Nephron (organoid): ENCODE measurements at regions not wholly inside any gene's neighbourhood (a gene's known extent, or its start where the extent isn't known, plus 50 kb on each side); places are given as distances from the start of the nearest gene placed in this dataset.
"Not testable (repeated sequence)": the region's sequence is repeated elsewhere in the genome, so short reads cannot be mapped to it uniquely, and the experiment has no call there.

ENCODE experiments used
- H3K27ac Mint-ChIP-seq, 3 experiments: 2 replicates each; pipeline ENCODE4 v1.8.0; 2020; ENCODE audit warnings: mixed read lengths in 3 of 3, mild to moderate bottlenecking in 2 of 3, moderate library complexity in 1 of 3
- H3K27me3 Mint-ChIP-seq: 2 replicates; pipeline ENCODE4 v1.8.0; 2021; ENCODE audit warnings: low read depth, mild to moderate bottlenecking, moderate library complexity, mixed read lengths
- H3K36me3 Mint-ChIP-seq: 2 replicates; pipeline ENCODE4 v1.8.0; 2020; ENCODE audit warnings: low read depth, mixed read lengths
- H3K4me1 Mint-ChIP-seq: 2 replicates; pipeline ENCODE4 v1.8.0; 2020; ENCODE audit warnings: mixed read lengths
- H3K4me3 Mint-ChIP-seq, 3 experiments: 2 replicates each; pipeline ENCODE4 v1.8.0; 2020; ENCODE audit warnings: mild to moderate bottlenecking in 3 of 3, mixed read lengths in 3 of 3, moderate library complexity in 2 of 3
- H3K9me3 Mint-ChIP-seq: 2 replicates; pipeline ENCODE4 v1.8.0; 2020; ENCODE audit warnings: mixed read lengths
- TF ChIP-seq, protein P1 (sequence below), 3 experiments: fragments of 200-600 bp; sonication (generic); IDR thresholded peaks; one replicate each; pipeline ENCODE4 v1.5.0; 2021; ENCODE audit warnings: antibody characterized with exemption in 3 of 3; ENCODE audit not compliant: unreplicated experiment in 3 of 3

DNA sequence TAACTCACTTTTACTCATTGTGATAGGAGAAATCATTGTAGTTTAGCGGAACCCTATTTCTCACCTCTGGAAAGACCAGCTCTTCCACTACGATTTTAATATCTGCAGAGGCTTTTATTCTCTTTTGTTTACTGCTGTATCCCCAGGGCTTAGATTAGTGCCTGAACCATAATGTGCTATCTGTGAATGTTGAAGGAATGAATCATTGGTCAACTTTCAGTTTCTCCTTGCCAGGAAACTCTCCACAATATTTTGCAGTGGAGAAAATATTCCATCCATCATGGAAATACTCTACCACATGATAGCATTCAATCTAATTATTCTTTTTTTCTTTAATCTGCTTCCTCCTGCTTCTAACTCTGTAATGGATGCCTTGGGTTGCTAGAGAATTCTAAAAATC lies 263.5 kb upstream of the PTPRD start:
- no peak overlapping the region for H3K4me3 Mint-ChIP-seq
- H3K27ac Mint-ChIP-seq, result no peak overlapping the region
- TF ChIP-seq, protein P1, sequence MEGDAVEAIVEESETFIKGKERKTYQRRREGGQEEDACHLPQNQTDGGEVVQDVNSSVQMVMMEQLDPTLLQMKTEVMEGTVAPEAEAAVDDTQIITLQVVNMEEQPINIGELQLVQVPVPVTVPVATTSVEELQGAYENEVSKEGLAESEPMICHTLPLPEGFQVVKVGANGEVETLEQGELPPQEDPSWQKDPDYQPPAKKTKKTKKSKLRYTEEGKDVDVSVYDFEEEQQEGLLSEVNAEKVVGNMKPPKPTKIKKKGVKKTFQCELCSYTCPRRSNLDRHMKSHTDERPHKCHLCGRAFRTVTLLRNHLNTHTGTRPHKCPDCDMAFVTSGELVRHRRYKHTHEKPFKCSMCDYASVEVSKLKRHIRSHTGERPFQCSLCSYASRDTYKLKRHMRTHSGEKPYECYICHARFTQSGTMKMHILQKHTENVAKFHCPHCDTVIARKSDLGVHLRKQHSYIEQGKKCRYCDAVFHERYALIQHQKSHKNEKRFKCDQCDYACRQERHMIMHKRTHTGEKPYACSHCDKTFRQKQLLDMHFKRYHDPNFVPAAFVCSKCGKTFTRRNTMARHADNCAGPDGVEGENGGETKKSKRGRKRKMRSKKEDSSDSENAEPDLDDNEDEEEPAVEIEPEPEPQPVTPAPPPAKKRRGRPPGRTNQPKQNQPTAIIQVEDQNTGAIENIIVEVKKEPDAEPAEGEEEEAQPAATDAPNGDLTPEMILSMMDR (IDR thresholded peaks at IDR 0.05; ENCODE audit: unreplicated experiment in 3 of 3), result no peak
- no peaks in the 10 kb centered on the region for H3K4me1 Mint-ChIP-seq
- H3K9me3 Mint-ChIP-seq, result no peaks in the 10 kb centered on the region
- H3K36me3 Mint-ChIP-seq, result no peaks in the 10 kb centered on the region
- no peaks in the 10 kb centered on the region for H3K27me3 Mint-ChIP-seq

- not testable (repeated sequence) for H3K4me1 Mint-ChIP-seq, H3K4me3 Mint-ChIP-seq, H3K27ac Mint-ChIP-seq, H3K36me3 Mint-ChIP-seq, H3K27me3 Mint-ChIP-seq, H3K9me3 Mint-ChIP-seq
These were observed 277.5 kb upstream of the PTPRD start for GRCh38 chr9:10890266-10890665.

- TF ChIP-seq, protein P1 (IDR thresholded peaks at IDR 0.05; ENCODE audit: unreplicated experiment in 3 of 3), result no peak
- no peaks in the 10 kb centered on the region for H3K27me3 Mint-ChIP-seq
- H3K27ac Mint-ChIP-seq, result no peak overlapping the region
- H3K4me3 Mint-ChIP-seq, result no peak overlapping the region
- H3K36me3 Mint-ChIP-seq, result no peaks in the 10 kb centered on the region
- no peaks in the 10 kb centered on the region for H3K4me1 Mint-ChIP-seq
- H3K9me3 Mint-ChIP-seq, result peaks cover 13% of the 10 kb centered on the region
These were observed 286.7 kb upstream of the PTPRD start for GRCh38 chr9:10899509-10899908.

- no peaks in the 10 kb centered on the region for H3K27me3 Mint-ChIP-seq
- H3K27ac Mint-ChIP-seq, result no peak overlapping the region
- no peaks in the 10 kb centered on the region for H3K4me1 Mint-ChIP-seq
- no peak overlapping the region for H3K4me3 Mint-ChIP-seq
- TF ChIP-seq, protein P1 (IDR thresholded peaks at IDR 0.05; ENCODE audit: unreplicated experiment in 3 of 3), result no peak
- no peaks in the 10 kb centered on the region for H3K36me3 Mint-ChIP-seq
- peaks cover 13% of the 10 kb centered on the region for H3K9me3 Mint-ChIP-seq
These were observed 291.2 kb upstream of the PTPRD start for GRCh38 chr9:10903969-10904368.

GRCh38 chr9:10910779-10911178 lies 298.0 kb upstream of the PTPRD start:
- Mint-ChIP-seq H3K27ac (no peak overlapping the region), H3K27me3 (peaks cover 4% of the 10 kb centered on the region), H3K36me3 (no peaks in the 10 kb centered on the region), H3K4me3 (no peak overlapping the region), H3K4me1 (peaks cover 6% of the 10 kb centered on the region), H3K9me3 (no peaks in the 10 kb centered on the region)
- TF ChIP-seq, protein P1 (IDR thresholded peaks at IDR 0.05; ENCODE audit: unreplicated experiment in 3 of 3), result no peak

DNA sequence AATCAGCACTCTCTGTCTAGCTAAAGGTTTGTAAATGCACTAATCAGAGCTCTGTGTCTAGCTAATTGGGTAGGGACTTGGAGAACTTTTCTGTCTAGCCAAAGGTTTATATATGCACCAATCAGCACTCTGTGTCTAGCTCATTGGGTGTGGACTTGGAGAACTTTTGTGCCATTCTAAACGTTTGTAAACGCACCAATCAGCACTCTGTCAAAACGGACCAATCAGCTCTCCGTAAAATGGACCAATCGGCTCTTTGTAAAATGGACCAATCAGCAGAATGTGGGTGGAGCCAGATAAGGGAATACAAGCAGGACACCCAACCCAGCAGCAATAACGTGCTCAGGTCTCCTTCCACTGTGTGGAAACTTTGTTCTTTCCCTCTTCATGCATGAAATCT lies 298.6 kb upstream of the PTPRD start:
- Mint-ChIP-seq H3K4me1 (peaks cover 6% of the 10 kb centered on the region), H3K36me3 (no peaks in the 10 kb centered on the region), H3K27ac (no peak overlapping the region), H3K27me3 (peaks cover 4% of the 10 kb centered on the region), H3K9me3 (no peaks in the 10 kb centered on the region), H3K4me3 (no peak overlapping the region)
- TF ChIP-seq, protein P1 (IDR thresholded peaks at IDR 0.05; ENCODE audit: unreplicated experiment in 3 of 3), result no peak
